HepG2 (cell line): ENCODE measurements at regions not wholly inside any gene's neighbourhood (a gene's known extent, or its start where the extent isn't known, plus 50 kb on each side); places are given as distances from the start of the nearest gene placed in this dataset.

Experiments used
- BRD4 ChIP-seq: sonication (generic); formaldehyde crosslinking; IDR thresholded peaks from 2 replicates; pipeline ENCODE4 v1.4.0; 2020; ENCODE audit warnings: missing genetic modification reagents
- CBX1 ChIP-seq: IDR thresholded peaks from one replicate; pipeline ENCODE4 v1.6.1; 2016; ENCODE audit warnings: antibody characterized with exemption, low read depth
- GABPA ChIP-seq, 2 experiments: IDR thresholded peaks; 2 replicates each; pipeline ENCODE4 v1.6.1; 2011 to 2016; ENCODE audit warnings: low read depth in 2 of 2, low read length in 1 of 2, missing biosample characterization in 1 of 2, missing genetic modification characterization in 1 of 2
- NCOA1 ChIP-seq: sonication (generic); formaldehyde crosslinking; IDR thresholded peaks from 2 replicates; pipeline ENCODE4 v1.9.0; 2021; ENCODE audit warnings: missing genetic modification reagents
- PBX2 ChIP-seq: IDR thresholded peaks from 2 replicates; pipeline ENCODE4 v1.6.1; 2016; ENCODE audit warnings: control low read depth
- POGK ChIP-seq: sonication (generic); formaldehyde crosslinking; conservative IDR thresholded peaks from 2 replicates; pipeline ENCODE4 v1.8.0; 2022; ENCODE audit warnings: mild to moderate bottlenecking, moderate library complexity, missing genetic modification reagents
- RBM22 ChIP-seq: fragments of 200-400 bp; formaldehyde crosslinking; optimal IDR thresholded peaks from 2 replicates; pipeline ENCODE3; 2017; ENCODE audit warnings: mild to moderate bottlenecking, low read length, moderate library complexity
- ZNF615 ChIP-seq: sonication (generic); formaldehyde crosslinking; IDR thresholded peaks from 2 replicates; pipeline ENCODE4 v1.5.0; 2020; ENCODE audit warnings: mild to moderate bottlenecking, missing genetic modification reagents, borderline replicate concordance
- ZNF768 ChIP-seq: sonication (generic); formaldehyde crosslinking; IDR thresholded peaks from 2 replicates; pipeline ENCODE4 v1.4.0; 2020; ENCODE audit warnings: missing genetic modification reagents
- TF ChIP-seq, protein P1 (sequence below): sonication (generic); formaldehyde crosslinking; IDR thresholded peaks from 2 replicates; pipeline ENCODE4 v1.4.0; 2020; ENCODE audit warnings: missing genetic modification reagents, borderline replicate concordance
- TF ChIP-seq, protein P2 (sequence below): sonication (generic); formaldehyde crosslinking; IDR thresholded peaks from 2 replicates; pipeline ENCODE4 v1.8.0; 2022; ENCODE audit warnings: missing genetic modification reagents, mild to moderate bottlenecking, borderline replicate concordance
- TF ChIP-seq, protein P3 (sequence below): sonication (generic); formaldehyde crosslinking; IDR thresholded peaks from 2 replicates; pipeline ENCODE4 v1.5.1; 2020; ENCODE audit warnings: mild to moderate bottlenecking, missing genetic modification reagents, moderate library complexity
- TF ChIP-seq, protein P4 (sequence below): sonication (generic); formaldehyde crosslinking; IDR thresholded peaks from 2 replicates; pipeline ENCODE4 v1.4.0; 2020; ENCODE audit warnings: mild to moderate bottlenecking, missing genetic modification reagents

DNA sequence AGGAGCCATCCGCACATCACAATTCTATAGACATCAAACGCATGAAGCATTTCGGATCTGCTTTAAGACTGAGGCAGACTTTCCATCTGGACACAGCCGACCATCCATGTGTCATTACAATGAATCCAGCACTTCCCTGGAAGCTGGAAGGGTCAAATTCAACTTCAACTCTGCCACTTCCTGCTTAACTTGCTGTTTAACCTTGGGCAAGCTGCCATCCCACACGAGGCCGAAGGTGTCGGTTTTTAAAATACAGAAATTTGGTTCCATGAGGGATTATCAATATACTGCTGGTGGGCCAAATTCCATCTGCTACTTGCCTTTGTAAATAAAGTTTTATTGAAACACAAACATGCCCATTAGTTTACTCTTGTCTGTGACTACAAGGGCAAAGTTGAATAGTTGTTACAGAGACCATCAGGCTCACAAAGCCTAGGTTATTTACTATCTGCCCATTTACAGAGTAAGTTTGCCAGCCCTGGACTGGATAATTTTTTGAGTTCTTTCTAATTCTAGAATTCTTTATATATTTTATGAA is 134.6 kb downstream of the FAM204A start (continued):
- TF ChIP-seq, protein P1, sequence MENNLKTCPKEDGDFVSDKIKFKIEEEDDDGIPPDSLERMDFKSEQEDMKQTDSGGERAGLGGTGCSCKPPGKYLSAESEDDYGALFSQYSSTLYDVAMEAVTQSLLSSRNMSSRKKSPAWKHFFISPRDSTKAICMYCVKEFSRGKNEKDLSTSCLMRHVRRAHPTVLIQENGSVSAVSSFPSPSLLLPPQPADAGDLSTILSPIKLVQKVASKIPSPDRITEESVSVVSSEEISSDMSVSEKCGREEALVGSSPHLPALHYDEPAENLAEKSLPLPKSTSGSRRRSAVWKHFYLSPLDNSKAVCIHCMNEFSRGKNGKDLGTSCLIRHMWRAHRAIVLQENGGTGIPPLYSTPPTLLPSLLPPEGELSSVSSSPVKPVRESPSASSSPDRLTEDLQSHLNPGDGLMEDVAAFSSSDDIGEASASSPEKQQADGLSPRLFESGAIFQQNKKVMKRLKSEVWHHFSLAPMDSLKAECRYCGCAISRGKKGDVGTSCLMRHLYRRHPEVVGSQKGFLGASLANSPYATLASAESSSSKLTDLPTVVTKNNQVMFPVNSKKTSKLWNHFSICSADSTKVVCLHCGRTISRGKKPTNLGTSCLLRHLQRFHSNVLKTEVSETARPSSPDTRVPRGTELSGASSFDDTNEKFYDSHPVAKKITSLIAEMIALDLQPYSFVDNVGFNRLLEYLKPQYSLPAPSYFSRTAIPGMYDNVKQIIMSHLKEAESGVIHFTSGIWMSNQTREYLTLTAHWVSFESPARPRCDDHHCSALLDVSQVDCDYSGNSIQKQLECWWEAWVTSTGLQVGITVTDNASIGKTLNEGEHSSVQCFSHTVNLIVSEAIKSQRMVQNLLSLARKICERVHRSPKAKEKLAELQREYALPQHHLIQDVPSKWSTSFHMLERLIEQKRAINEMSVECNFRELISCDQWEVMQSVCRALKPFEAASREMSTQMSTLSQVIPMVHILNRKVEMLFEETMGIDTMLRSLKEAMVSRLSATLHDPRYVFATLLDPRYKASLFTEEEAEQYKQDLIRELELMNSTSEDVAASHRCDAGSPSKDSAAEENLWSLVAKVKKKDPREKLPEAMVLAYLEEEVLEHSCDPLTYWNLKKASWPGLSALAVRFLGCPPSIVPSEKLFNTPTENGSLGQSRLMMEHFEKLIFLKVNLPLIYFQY (CRISPR knock-in tag), result no peak
- TF ChIP-seq NCOA1 (CRISPR knock-in tag), result no peak
- no peak for TF ChIP-seq CBX1
- no peak for TF ChIP-seq GABPA (IDR thresholded peaks at IDR 0.05; ENCODE audit: low read depth, low read length)
- TF ChIP-seq GABPA (CRISPR knock-in tag; IDR thresholded peaks at IDR 0.05; ENCODE audit: low read depth), result 0 out of 2 replicates have a peak, but pooled peaks have one; percentile 15
- TF ChIP-seq, protein P2, sequence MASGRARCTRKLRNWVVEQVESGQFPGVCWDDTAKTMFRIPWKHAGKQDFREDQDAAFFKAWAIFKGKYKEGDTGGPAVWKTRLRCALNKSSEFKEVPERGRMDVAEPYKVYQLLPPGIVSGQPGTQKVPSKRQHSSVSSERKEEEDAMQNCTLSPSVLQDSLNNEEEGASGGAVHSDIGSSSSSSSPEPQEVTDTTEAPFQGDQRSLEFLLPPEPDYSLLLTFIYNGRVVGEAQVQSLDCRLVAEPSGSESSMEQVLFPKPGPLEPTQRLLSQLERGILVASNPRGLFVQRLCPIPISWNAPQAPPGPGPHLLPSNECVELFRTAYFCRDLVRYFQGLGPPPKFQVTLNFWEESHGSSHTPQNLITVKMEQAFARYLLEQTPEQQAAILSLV (CRISPR knock-in tag), result no peak
- TF ChIP-seq, protein P3, sequence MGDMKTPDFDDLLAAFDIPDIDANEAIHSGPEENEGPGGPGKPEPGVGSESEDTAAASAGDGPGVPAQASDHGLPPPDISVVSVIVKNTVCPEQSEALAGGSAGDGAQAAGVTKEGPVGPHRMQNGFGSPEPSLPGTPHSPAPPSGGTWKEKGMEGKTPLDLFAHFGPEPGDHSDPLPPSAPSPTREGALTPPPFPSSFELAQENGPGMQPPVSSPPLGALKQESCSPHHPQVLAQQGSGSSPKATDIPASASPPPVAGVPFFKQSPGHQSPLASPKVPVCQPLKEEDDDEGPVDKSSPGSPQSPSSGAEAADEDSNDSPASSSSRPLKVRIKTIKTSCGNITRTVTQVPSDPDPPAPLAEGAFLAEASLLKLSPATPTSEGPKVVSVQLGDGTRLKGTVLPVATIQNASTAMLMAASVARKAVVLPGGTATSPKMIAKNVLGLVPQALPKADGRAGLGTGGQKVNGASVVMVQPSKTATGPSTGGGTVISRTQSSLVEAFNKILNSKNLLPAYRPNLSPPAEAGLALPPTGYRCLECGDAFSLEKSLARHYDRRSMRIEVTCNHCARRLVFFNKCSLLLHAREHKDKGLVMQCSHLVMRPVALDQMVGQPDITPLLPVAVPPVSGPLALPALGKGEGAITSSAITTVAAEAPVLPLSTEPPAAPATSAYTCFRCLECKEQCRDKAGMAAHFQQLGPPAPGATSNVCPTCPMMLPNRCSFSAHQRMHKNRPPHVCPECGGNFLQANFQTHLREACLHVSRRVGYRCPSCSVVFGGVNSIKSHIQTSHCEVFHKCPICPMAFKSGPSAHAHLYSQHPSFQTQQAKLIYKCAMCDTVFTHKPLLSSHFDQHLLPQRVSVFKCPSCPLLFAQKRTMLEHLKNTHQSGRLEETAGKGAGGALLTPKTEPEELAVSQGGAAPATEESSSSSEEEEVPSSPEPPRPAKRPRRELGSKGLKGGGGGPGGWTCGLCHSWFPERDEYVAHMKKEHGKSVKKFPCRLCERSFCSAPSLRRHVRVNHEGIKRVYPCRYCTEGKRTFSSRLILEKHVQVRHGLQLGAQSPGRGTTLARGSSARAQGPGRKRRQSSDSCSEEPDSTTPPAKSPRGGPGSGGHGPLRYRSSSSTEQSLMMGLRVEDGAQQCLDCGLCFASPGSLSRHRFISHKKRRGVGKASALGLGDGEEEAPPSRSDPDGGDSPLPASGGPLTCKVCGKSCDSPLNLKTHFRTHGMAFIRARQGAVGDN (CRISPR knock-in tag), result no peak
- TF ChIP-seq ZNF768, result no peak
- TF ChIP-seq POGK (CRISPR knock-in tag), result no peak
- no peak for TF ChIP-seq PBX2 (CRISPR knock-in tag)
- TF ChIP-seq, protein P4, sequence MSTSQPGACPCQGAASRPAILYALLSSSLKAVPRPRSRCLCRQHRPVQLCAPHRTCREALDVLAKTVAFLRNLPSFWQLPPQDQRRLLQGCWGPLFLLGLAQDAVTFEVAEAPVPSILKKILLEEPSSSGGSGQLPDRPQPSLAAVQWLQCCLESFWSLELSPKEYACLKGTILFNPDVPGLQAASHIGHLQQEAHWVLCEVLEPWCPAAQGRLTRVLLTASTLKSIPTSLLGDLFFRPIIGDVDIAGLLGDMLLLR (CRISPR knock-in tag), result no peak
- no peak for TF ChIP-seq ZNF615 (CRISPR knock-in tag)
- no peak for TF ChIP-seq RBM22
- no peak for TF ChIP-seq BRD4
